Mesenchymal stem cell (in vitro differentiated cells and primary cell): ENCODE measurements at regions not wholly inside any gene's neighbourhood (a gene's known extent, or its start where the extent isn't known, plus 50 kb on each side); places are given as distances from the start of the nearest gene placed in this dataset. TPM values are rescaled to one million over a fixed set of nuclear protein-coding genes. Genes with fewer than 3 reads are reported as not detected.

ENCODE experiments used
- DNase-seq: peaks from one replicate; pipeline ENCODE4 v3.0.0-alpha.2; 2013
- H2AFZ ChIP-seq: one replicate; pipeline ENCODE4 v1.6.1; 2013; ENCODE audit warnings: low read depth, mild to moderate bottlenecking, control low read depth, inconsistent platforms, low read length, moderate library complexity
- H2AK5ac ChIP-seq: 2 replicates; pipeline ENCODE4 v1.6.1; 2013; ENCODE audit warnings: low read length, moderate library complexity, mild to moderate bottlenecking, inconsistent platforms; ENCODE audit not compliant: severe bottlenecking
- H2BK120ac ChIP-seq: one replicate; pipeline ENCODE4 v1.6.1; 2013; ENCODE audit warnings: low read depth, mild to moderate bottlenecking, inconsistent platforms, low read length, moderate library complexity
- H2BK12ac ChIP-seq, 2 experiments: one replicate each; pipeline ENCODE4 v1.6.1; 2013; ENCODE audit warnings: inconsistent platforms in 2 of 2, low read length in 2 of 2, mild to moderate bottlenecking in 2 of 2, moderate library complexity in 2 of 2, control low read depth in 1 of 2
- H2BK15ac ChIP-seq: one replicate; pipeline ENCODE4 v1.6.1; 2013; ENCODE audit warnings: mild to moderate bottlenecking, low read depth, inconsistent platforms; ENCODE audit not compliant: poor library complexity, severe bottlenecking
- H2BK5ac ChIP-seq: 2 replicates; pipeline ENCODE4 v1.6.1; 2013; ENCODE audit warnings: low read depth, mild to moderate bottlenecking, low read length, control low read depth, inconsistent platforms; ENCODE audit not compliant: poor library complexity, severe bottlenecking
- H3K14ac ChIP-seq, 2 experiments: one replicate each; pipeline ENCODE4 v1.6.1; 2013; ENCODE audit warnings: inconsistent platforms in 2 of 2, low read length in 2 of 2, control low read depth in 1 of 2, mild to moderate bottlenecking in 1 of 2, moderate library complexity in 1 of 2
- H3K18ac ChIP-seq, 2 experiments: one replicate each; pipeline ENCODE4 v1.6.1; 2013; ENCODE audit warnings: inconsistent platforms in 2 of 2, low read length in 2 of 2, control low read depth in 1 of 2, low read depth in 1 of 2, mild to moderate bottlenecking in 1 of 2
- H3K23ac ChIP-seq, 2 experiments: one replicate each; pipeline ENCODE4 v1.6.1; 2013; ENCODE audit warnings: inconsistent platforms in 2 of 2, low read length in 2 of 2, mild to moderate bottlenecking in 2 of 2, moderate library complexity in 2 of 2, control low read depth in 1 of 2
- H3K27ac ChIP-seq: 2 replicates; pipeline ENCODE4 v1.5.1; 2013; ENCODE audit warnings: mild to moderate bottlenecking, moderate library complexity, low read length, control low read depth, inconsistent platforms; ENCODE audit not compliant: poor library complexity, severe bottlenecking
- H3K27me3 ChIP-seq, 2 experiments: 2 replicates each; pipeline versions ENCODE4 v1.6.1 to v1.7.0; 2013; ENCODE audit warnings: low read length in 2 of 2, mild to moderate bottlenecking in 2 of 2, moderate library complexity in 2 of 2, control low read depth in 1 of 2, inconsistent platforms in 1 of 2; ENCODE audit not compliant: control insufficient read depth in 1 of 2, insufficient read depth in 1 of 2
- H3K36me3 ChIP-seq, 2 experiments: 2 replicates each; pipeline versions ENCODE4 v1.6.1 to v1.7.0; 2013; ENCODE audit warnings: low read length in 2 of 2, control low read depth in 1 of 2, inconsistent platforms in 1 of 2, low read depth in 1 of 2, mild to moderate bottlenecking in 1 of 2; ENCODE audit not compliant: insufficient read depth in 2 of 2, control insufficient read depth in 1 of 2
- H3K4ac ChIP-seq, 2 experiments: one replicate each; pipeline ENCODE4 v1.6.1; 2013; ENCODE audit warnings: inconsistent platforms in 2 of 2, low read length in 2 of 2, mild to moderate bottlenecking in 2 of 2, moderate library complexity in 2 of 2, control low read depth in 1 of 2, low read depth in 1 of 2
- H3K4me1 ChIP-seq: 2 replicates; pipeline ENCODE4 v1.6.1; 2013; ENCODE audit warnings: low read depth, low read length, control low read depth; ENCODE audit not compliant: control insufficient read depth, insufficient read depth
- H3K4me2 ChIP-seq: 2 replicates; pipeline ENCODE4 v1.6.1; 2013; ENCODE audit warnings: low read length, mild to moderate bottlenecking, inconsistent platforms; ENCODE audit not compliant: poor library complexity, severe bottlenecking
- H3K4me3 ChIP-seq, 2 experiments: 2 replicates each; pipeline versions ENCODE4 v1.5.1 to v1.7.0; 2013; ENCODE audit warnings: low read length in 2 of 2, mild to moderate bottlenecking in 2 of 2, control low read depth in 1 of 2, low read depth in 1 of 2; ENCODE audit not compliant: insufficient read depth in 1 of 2
- H3K79me1 ChIP-seq: replicated peaks from 2 replicates; pipeline ENCODE4 v1.6.1; 2013; ENCODE audit warnings: mild to moderate bottlenecking, control low read depth, low read length, inconsistent platforms; ENCODE audit not compliant: poor library complexity, severe bottlenecking
- H3K9ac ChIP-seq: 2 replicates; pipeline ENCODE4 v1.7.0; 2013; ENCODE audit warnings: mild to moderate bottlenecking, low read length, moderate library complexity
- H3K9me3 ChIP-seq: 2 replicates; pipeline ENCODE4 v1.7.0; 2013; ENCODE audit warnings: mild to moderate bottlenecking, low read length; ENCODE audit not compliant: control insufficient read depth
- H4K8ac ChIP-seq: one replicate; pipeline ENCODE4 v1.6.1; 2013; ENCODE audit warnings: inconsistent platforms, mild to moderate bottlenecking, low read length, moderate library complexity
- H4K91ac ChIP-seq: one replicate; pipeline ENCODE4 v1.6.1; 2013; ENCODE audit warnings: mild to moderate bottlenecking, low read length, inconsistent platforms
- WGBS: methylation state at CpG from one replicate; pipeline ENCODE4 v1.1.7; 2013; ENCODE audit warnings: mixed read lengths; 5-methylcytosine and 5-hydroxymethylcytosine counted together
- small RNA-seq: library from polyadenylated mRNA; stranded (forward); fragments of <200 nt; extraction: miRNeasy Mini kit (QIAGEN cat#:217004); gene quantifications from one replicate; pipeline ENCODE3, GENCODE V24; 2013; ENCODE audit warnings: low read depth

DNA sequence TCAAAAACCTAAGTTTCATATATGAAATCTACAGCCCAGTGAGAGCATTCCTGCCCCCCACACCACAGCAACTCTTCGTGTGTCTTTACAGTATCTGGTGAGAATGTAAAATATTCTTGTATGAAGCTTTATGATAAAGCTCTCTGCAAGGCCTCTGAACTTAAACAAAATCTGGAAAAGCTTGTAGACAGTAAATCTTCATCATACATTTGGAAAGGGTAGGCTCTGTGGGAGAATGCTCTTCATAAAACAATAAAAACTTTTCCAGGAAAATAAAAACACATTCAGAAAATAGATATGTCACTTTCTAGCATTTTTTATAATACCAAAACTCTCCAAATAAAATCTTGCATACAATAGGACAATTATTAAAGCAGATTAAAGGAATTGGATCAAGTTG, 1009.5 kb downstream of the NAALADL2 start:
- Histone ChIP-seq H3K23ac (no peak overlapping the region), H4K8ac (no peak overlapping the region), H3K79me1 (no peaks in the 10 kb centered on the region), H2BK15ac (no peak overlapping the region), H3K9me3 (peaks cover under 1% of the 10 kb centered on the region), H3K4me3 (no peak overlapping the region), H3K14ac (no peak overlapping the region), H3K4me2 (no peak overlapping the region), H2BK120ac (no peak overlapping the region), H3K18ac (no peak overlapping the region), H2AFZ (no peak overlapping the region), H3K36me3 (no peaks in the 10 kb centered on the region), H3K9ac (no peak overlapping the region), H2AK5ac (no peak overlapping the region), H2BK5ac (no peak overlapping the region), H3K4me1 (no peaks in the 10 kb centered on the region), H2BK12ac (no peak overlapping the region), H3K27me3 (no peaks in the 10 kb centered on the region), H3K27ac (no peak overlapping the region), H3K4ac (no peak overlapping the region), H4K91ac (no peak overlapping the region)
- no CpG with 5 or more reads among the region's 1 CpG for WGBS
- no peak for DNase-seq

- H3K9ac ChIP-seq = no peak overlapping the region
- H3K27me3 ChIP-seq = no peaks in the 10 kb centered on the region
- DNase-seq = no peak
- H2BK120ac ChIP-seq = no peak overlapping the region
- H2BK5ac ChIP-seq = no peak overlapping the region
- H3K9me3 ChIP-seq = no peaks in the 10 kb centered on the region
- H3K4me3 ChIP-seq = no peak overlapping the region
- no peak overlapping the region for H2AK5ac ChIP-seq
- no peak overlapping the region for H2BK15ac ChIP-seq
- no peaks in the 10 kb centered on the region for H3K79me1 ChIP-seq
- no CpG with 5 or more reads among the region's 1 CpG for WGBS
- no peak overlapping the region for H2BK12ac ChIP-seq
- no peak overlapping the region for H3K4ac ChIP-seq
- no peak overlapping the region for H3K27ac ChIP-seq
- H3K18ac ChIP-seq = no peak overlapping the region
- no peak overlapping the region for H3K23ac ChIP-seq
- no peak overlapping the region for H2AFZ ChIP-seq
- no peaks in the 10 kb centered on the region for H3K36me3 ChIP-seq
- H3K14ac ChIP-seq = no peak overlapping the region
- H4K91ac ChIP-seq = no peak overlapping the region
- H3K4me2 ChIP-seq = no peak overlapping the region
- H4K8ac ChIP-seq = no peak overlapping the region
- H3K4me1 ChIP-seq = no peaks in the 10 kb centered on the region
Observed at GRCh38 chr3:175865724-175866123, 1006.6 kb downstream of the NAALADL2 start.

DNA sequence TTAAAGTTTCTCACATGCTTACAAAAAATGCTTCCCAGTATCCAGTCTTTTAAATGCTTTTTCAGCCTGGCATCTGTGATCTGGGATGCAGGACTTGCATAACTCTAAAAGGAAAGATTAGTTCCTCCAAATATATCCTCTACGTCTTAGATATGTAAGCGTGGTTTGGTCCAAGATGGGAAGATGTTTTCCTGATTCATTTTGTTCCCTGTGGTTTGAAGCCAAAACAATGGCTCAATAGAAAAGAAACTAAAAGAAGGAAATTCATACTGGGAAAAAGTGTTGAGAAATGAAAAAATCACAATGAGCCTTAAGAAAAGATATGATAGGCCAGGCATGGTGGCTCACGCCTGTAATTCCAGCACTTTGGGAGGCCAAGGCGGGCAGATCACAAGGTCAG, 1002.8 kb downstream of the NAALADL2 start:
- Histone ChIP-seq H3K4me2 (no peak overlapping the region), H3K9ac (no peak overlapping the region), H4K91ac (no peak overlapping the region), H3K4me3 (no peak overlapping the region), H3K27me3 (no peaks in the 10 kb centered on the region), H3K9me3 (peaks cover 7% of the 10 kb centered on the region), H4K8ac (no peak overlapping the region), H2BK15ac (no peak overlapping the region), H3K4me1 (no peaks in the 10 kb centered on the region), H2BK12ac (no peak overlapping the region), H3K36me3 (no peaks in the 10 kb centered on the region), H2AFZ (no peak overlapping the region), H3K18ac (no peak overlapping the region), H2AK5ac (no peak overlapping the region), H2BK120ac (no peak overlapping the region), H3K14ac (no peak overlapping the region), H2BK5ac (no peak overlapping the region), H3K79me1 (no peaks in the 10 kb centered on the region), H3K4ac (no peak overlapping the region), H3K27ac (no peak overlapping the region), H3K23ac (no peak overlapping the region)
- 96% methylated on average over 4 of the region's 4 CpGs for WGBS
- no peak for DNase-seq

Small RNAs in the stretch of these regions (small RNA-seq; reads per million reads assigned to genes)
- gene AC104640.2 = not detected
- gene RNA5SP147 = not detected
